ENCODE measurements at regions not wholly inside any gene's neighbourhood (a gene's known extent, or its start where the extent isn't known, plus 50 kb on each side); places are given as distances from the start of the nearest gene placed in this dataset.

DNA sequence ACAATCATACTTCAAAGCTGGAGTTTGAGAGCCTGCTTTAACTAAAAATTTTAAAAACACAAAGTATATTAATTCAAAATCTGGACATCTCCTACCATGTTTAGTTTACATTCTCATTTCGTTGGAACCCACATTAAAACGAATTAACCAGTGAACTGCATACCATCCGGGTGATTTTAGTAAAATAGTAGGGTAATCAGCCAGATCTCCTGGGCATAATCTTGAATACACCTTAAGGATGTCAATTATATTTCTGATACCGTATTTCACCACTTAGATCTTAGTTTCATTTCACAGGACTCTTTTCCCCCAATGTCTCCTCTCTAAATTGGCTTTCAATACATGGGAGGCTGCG is 175.6 kb upstream of the PFKP start:
- ChIA-PET POLR2A (no interaction called here), CTCF (ENCODE audit: unreplicated experiment) (no interaction called here)
- Histone ChIP-seq H3K4me1 (ENCODE audit: insufficient read depth, low read length, poor library complexity, severe bottlenecking) (no peaks in the 10 kb centered on the region), H2AFZ (ENCODE audit: low read length) (no peak overlapping the region), H3K79me2 (ENCODE audit: insufficient read depth, low read depth, low read length) (no peaks in the 10 kb centered on the region), H3K4me2 (ENCODE audit: low read length) (no peak overlapping the region), H4K20me1 (ENCODE audit: insufficient read depth, low read length) (no peaks in the 10 kb centered on the region), H3K9me3 (ENCODE audit: low read length) (no peaks in the 10 kb centered on the region), H3K4me3 (ENCODE audit: low read depth, low read length, poor library complexity, severe bottlenecking) (no peak overlapping the region), H3K36me3 (ENCODE audit: insufficient read depth, low read length) (no peaks in the 10 kb centered on the region), H3K27ac (ENCODE audit: low read depth, low read length, poor library complexity, severe bottlenecking) (no peak overlapping the region), H3K9me2 (ENCODE audit: insufficient read depth, low read length) (no peaks in the 10 kb centered on the region)
- intact Hi-C loops (cut with micrococcal nuclease; ENCODE audit: unreplicated experiment): no loop called here
- no TSS peak for BruUV-seq (replicated peaks)
- TF ChIP-seq, protein P1, sequence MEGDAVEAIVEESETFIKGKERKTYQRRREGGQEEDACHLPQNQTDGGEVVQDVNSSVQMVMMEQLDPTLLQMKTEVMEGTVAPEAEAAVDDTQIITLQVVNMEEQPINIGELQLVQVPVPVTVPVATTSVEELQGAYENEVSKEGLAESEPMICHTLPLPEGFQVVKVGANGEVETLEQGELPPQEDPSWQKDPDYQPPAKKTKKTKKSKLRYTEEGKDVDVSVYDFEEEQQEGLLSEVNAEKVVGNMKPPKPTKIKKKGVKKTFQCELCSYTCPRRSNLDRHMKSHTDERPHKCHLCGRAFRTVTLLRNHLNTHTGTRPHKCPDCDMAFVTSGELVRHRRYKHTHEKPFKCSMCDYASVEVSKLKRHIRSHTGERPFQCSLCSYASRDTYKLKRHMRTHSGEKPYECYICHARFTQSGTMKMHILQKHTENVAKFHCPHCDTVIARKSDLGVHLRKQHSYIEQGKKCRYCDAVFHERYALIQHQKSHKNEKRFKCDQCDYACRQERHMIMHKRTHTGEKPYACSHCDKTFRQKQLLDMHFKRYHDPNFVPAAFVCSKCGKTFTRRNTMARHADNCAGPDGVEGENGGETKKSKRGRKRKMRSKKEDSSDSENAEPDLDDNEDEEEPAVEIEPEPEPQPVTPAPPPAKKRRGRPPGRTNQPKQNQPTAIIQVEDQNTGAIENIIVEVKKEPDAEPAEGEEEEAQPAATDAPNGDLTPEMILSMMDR (conservative IDR thresholded peaks at IDR 0.05; ENCODE audit: low read length): no peak
- TF ChIP-seq EZH2phosphoT487 (IDR thresholded peaks at IDR 0.05; ENCODE audit: borderline replicate concordance, low read depth, low read length): no peak
- DNase-seq (ENCODE audit: low spot score): no peak

DNA sequence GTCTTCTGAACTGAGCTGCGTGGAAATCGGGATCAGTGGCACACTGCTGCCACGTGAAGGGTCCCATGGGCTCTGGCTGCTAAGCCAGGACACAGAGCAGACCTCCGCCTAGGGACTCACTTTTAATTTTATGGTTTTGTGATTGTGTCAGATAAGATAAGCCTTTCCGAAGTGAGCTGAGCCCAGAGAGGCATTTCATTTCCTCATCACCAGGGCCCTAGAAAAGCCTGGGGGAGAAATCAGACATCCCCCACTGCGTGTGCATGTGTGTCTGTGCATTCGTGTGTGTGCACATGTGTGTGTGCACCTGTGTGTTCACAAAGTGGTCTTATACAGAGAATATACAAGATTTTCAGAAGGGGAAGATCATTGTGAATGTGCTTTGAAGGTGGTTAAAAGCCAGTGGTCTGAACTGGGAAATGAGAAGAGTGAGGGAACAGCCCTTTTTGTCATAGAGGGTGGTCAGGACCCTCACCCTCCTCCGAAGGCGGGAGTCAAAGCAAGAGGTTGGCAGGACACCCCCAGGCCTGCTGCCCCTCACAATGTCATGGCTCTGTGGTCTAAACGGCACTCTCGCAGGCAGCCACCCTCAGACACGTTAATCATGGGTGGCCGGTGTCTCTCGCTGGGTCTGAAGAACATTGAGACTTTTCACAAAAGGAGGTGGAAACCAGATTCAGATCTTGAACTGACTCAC is 176.1 kb upstream of the PFKP start:
- CTCF ChIA-PET (ENCODE audit: unreplicated experiment): no interaction called here
- Histone ChIP-seq H3K36me3 (ENCODE audit: insufficient read depth, low read length) (no peaks in the 10 kb centered on the region), H3K4me1 (ENCODE audit: insufficient read depth, low read length, poor library complexity, severe bottlenecking) (no peaks in the 10 kb centered on the region), H3K4me2 (ENCODE audit: low read length) (no peak overlapping the region), H2AFZ (ENCODE audit: low read length) (no peak overlapping the region), H3K79me2 (ENCODE audit: insufficient read depth, low read depth, low read length) (no peaks in the 10 kb centered on the region), H3K9me3 (ENCODE audit: low read length) (no peaks in the 10 kb centered on the region), H3K9me2 (ENCODE audit: insufficient read depth, low read length) (no peaks in the 10 kb centered on the region), H3K27ac (ENCODE audit: low read depth, low read length, poor library complexity, severe bottlenecking) (no peak overlapping the region), H4K20me1 (ENCODE audit: insufficient read depth, low read length) (no peaks in the 10 kb centered on the region), H3K4me3 (ENCODE audit: low read depth, low read length, poor library complexity, severe bottlenecking) (no peak overlapping the region)
- POLR2A ChIA-PET: interaction anchor here (0.5 kb wide), 1 partner anchor 16 kb away, joined by 4 read pairs; no protein-coding TSS in a partner anchor
- DNase-seq (ENCODE audit: low spot score): no peak
- no TSS peak for BruUV-seq (replicated peaks)
- intact Hi-C loops (cut with micrococcal nuclease; ENCODE audit: unreplicated experiment): no loop called here
- no peak for TF ChIP-seq EZH2phosphoT487 (IDR thresholded peaks at IDR 0.05; ENCODE audit: borderline replicate concordance, low read depth, low read length)

DNA sequence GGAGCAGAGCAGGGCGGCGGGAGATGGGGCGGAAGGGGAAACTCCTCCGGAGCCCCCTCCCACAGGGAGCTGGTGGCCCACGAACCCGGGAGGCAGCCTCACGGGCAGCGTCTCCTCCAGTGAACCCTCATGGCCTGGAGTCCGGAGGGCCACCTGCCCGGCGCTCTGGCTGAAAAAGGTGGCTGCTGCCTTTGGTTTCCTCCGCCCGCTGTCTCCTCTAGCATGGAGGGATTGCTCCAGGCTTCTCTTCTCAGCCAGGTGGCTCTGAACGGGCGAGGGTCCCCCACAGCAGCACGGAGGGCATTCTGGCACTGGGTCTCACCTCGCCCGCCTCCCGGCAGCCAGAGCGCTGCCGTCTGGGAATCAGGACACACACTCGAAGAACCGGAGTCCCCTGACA is 177.3 kb upstream of the PFKP start:
- Histone ChIP-seq H3K27ac (ENCODE audit: low read depth, low read length, poor library complexity, severe bottlenecking) (no peak overlapping the region), H3K9me3 (ENCODE audit: low read length) (no peaks in the 10 kb centered on the region), H4K20me1 (ENCODE audit: insufficient read depth, low read length) (no peaks in the 10 kb centered on the region), H3K36me3 (ENCODE audit: insufficient read depth, low read length) (no peaks in the 10 kb centered on the region), H3K79me2 (ENCODE audit: insufficient read depth, low read depth, low read length) (no peaks in the 10 kb centered on the region), H3K4me3 (ENCODE audit: low read depth, low read length, poor library complexity, severe bottlenecking) (no peak overlapping the region), H2AFZ (ENCODE audit: low read length) (no peak overlapping the region), H3K4me2 (ENCODE audit: low read length) (no peak overlapping the region), H3K4me1 (ENCODE audit: insufficient read depth, low read length, poor library complexity, severe bottlenecking) (no peaks in the 10 kb centered on the region), H3K9me2 (ENCODE audit: insufficient read depth, low read length) (no peaks in the 10 kb centered on the region)
- POLR2A ChIA-PET: no interaction called here
- TF ChIP-seq, protein P1 (conservative IDR thresholded peaks at IDR 0.05; ENCODE audit: low read length): no peak
- DNase-seq (ENCODE audit: low spot score): no peak
- CTCF ChIA-PET (ENCODE audit: unreplicated experiment): no interaction called here
- intact Hi-C loops (cut with micrococcal nuclease; ENCODE audit: unreplicated experiment): no loop called here
- no TSS peak for BruUV-seq (replicated peaks)
